ENCODE measurements at regions not wholly inside any gene's neighbourhood (a gene's known extent, or its start where the extent isn't known, plus 50 kb on each side); places are given as distances from the start of the nearest gene placed in this dataset.

- TF ChIP-seq POLR2A (IDR thresholded peaks at IDR 0.05) (no peak), CTCF (IDR thresholded peaks at IDR 0.05) (no peak)
Observed at GRCh38 chr2:237254369-237254861, 159.5 kb downstream of the COL6A3 start.

All from uterus (tissue), 2 donors.